Esophagus muscularis mucosa (tissue), 3 donors: ENCODE measurements at regions not wholly inside any gene's neighbourhood (a gene's known extent, or its start where the extent isn't known, plus 50 kb on each side); places are given as distances from the start of the nearest gene placed in this dataset.

ENCODE experiments used
- POLR2AphosphoS5 ChIP-seq, 2 donors: sonication (generic); formaldehyde crosslinking; IDR thresholded peaks; one replicate each; pipeline ENCODE4 v1.6.1; 2017; ENCODE audit warnings: antibody characterized with exemption in 2 of 2
- TF ChIP-seq, protein P1 (sequence below), 3 experiments: fragments of 200-600 bp in 2 of 3; fragments of 450-650 bp in 1 of 3; sonication (generic) in 2 of 3; IDR thresholded peaks; one replicate each; pipeline ENCODE4 v1.5.1; 2017 to 2019; ENCODE audit warnings: antibody characterized with exemption in 3 of 3, mild to moderate bottlenecking in 2 of 3, moderate library complexity in 1 of 3

DNA sequence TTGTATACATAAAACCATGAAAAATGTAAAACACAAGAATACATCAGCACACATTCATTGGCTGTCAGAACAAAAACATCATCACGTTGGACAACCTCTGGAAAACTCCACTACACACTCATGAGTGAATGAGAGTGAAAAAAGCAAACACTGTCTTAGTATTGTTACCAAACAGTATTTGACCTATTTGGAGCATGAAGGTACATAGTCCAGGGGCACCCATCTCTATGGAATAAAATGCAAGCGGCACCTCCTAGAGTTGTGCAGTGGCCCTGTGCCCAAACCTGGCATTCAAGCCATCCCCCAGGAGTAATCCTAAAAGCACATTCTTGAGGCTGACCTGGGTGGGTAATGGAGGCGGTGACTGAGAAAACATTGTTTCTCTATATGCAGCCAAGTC lies 67.0 kb upstream of the SOD1 start:
- TF ChIP-seq, protein P1, sequence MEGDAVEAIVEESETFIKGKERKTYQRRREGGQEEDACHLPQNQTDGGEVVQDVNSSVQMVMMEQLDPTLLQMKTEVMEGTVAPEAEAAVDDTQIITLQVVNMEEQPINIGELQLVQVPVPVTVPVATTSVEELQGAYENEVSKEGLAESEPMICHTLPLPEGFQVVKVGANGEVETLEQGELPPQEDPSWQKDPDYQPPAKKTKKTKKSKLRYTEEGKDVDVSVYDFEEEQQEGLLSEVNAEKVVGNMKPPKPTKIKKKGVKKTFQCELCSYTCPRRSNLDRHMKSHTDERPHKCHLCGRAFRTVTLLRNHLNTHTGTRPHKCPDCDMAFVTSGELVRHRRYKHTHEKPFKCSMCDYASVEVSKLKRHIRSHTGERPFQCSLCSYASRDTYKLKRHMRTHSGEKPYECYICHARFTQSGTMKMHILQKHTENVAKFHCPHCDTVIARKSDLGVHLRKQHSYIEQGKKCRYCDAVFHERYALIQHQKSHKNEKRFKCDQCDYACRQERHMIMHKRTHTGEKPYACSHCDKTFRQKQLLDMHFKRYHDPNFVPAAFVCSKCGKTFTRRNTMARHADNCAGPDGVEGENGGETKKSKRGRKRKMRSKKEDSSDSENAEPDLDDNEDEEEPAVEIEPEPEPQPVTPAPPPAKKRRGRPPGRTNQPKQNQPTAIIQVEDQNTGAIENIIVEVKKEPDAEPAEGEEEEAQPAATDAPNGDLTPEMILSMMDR (IDR thresholded peaks at IDR 0.05) = no peak
- TF ChIP-seq POLR2AphosphoS5 (IDR thresholded peaks at IDR 0.05) = no peak
